Body of pancreas (tissue), 4 donors: ENCODE measurements at regions not wholly inside any gene's neighbourhood (a gene's known extent, or its start where the extent isn't known, plus 50 kb on each side); places are given as distances from the start of the nearest gene placed in this dataset.

Experiments
- ATAC-seq: fragments of 150-250 bp; one replicate; pipeline ENCODE4 v1.9.1; 2016
- DNase-seq, 4 donors: peaks; one replicate each; pipeline ENCODE4 v3.0.0-alpha.2; 2019
- H3K27ac ChIP-seq, 4 donors: fragments of 200-600 bp; sonication (generic); 1 replicate in 3 of 4; 2 replicates in 1 of 4; pipeline versions ENCODE4 v1.5.1 to v1.6.1; 2016 to 2019; ENCODE audit warnings: mild to moderate bottlenecking in 1 of 4, mixed read lengths in 1 of 4, moderate library complexity in 1 of 4
- H3K27me3 ChIP-seq, 2 donors: fragments of 200-600 bp; sonication (generic); one replicate each; pipeline ENCODE4 v1.6.0; 2016; ENCODE audit warnings: mild to moderate bottlenecking in 1 of 2
- H3K36me3 ChIP-seq, 2 donors: fragments of 200-600 bp; sonication (generic); replicated peaks in 1 of 2; 2 replicates each; pipeline ENCODE4 v1.5.1; 2016; ENCODE audit warnings: low read depth in 2 of 2; ENCODE audit not compliant: insufficient read depth in 1 of 2
- H3K4me1 ChIP-seq: fragments of 200-600 bp; sonication (generic); one replicate; pipeline ENCODE4 v1.6.0; 2016
- H3K4me3 ChIP-seq, 2 donors: fragments of 200-600 bp; sonication (generic); 1 replicate in 1 of 2; 2 replicates in 1 of 2; pipeline ENCODE4 v1.5.1; 2016 to 2019
- H3K9me3 ChIP-seq, 3 donors: fragments of 200-600 bp; sonication (generic); 1 replicate in 2 of 3; 2 replicates in 1 of 3; pipeline ENCODE4 v1.5.1; 2016
- POLR2A ChIP-seq, 3 donors: fragments of 450-650 bp; IDR thresholded peaks; one replicate each; pipeline ENCODE4 v1.6.1; 2016; ENCODE audit warnings: antibody characterized with exemption in 3 of 3, mild to moderate bottlenecking in 2 of 3
- WGBS, 2 donors: methylation state at CpG; one replicate each; pipeline ENCODE4 v1.1.5; 2017; 5-methylcytosine and 5-hydroxymethylcytosine counted together
- intact Hi-C: fragments of 100-400 bp; cut with DNase I; formaldehyde crosslinking; loops from one replicate; pipeline ENCODE4 v1.15.1; 2023
- TF ChIP-seq, protein P1 (sequence below), 7 experiments: fragments of 450-650 bp in 4 of 7; fragments of 200-600 bp in 3 of 7; sonication (generic) in 3 of 7; IDR thresholded peaks; one replicate each; pipeline ENCODE4 v1.5.1; 2016 to 2019; ENCODE audit warnings: antibody characterized with exemption in 7 of 7

DNA sequence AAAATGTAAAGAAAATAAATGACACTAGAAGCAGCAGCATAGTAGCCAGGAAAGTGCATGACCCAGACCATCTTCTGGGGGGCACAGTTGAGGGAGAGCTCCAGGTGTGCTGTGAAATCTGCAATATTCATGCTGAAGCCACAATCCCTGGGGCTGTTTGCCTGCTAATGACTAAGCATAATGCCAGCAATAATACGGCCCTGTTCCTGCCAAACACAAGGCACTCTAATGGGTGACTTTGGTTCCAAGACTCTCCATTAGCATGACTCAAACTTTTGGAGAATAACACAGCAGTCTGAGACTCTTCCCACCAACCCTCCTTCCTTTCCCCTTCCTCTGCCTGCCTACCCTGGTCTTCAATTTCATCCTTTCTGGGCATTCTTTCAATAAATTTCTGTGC is 77.9 kb upstream of the DOCK10 start:
- WGBS, 2 donors: 30 to 47% methylated on average over 1 of the region's 1 CpG
- intact Hi-C loops: loop anchor here (5.0 kb wide), 1 partner anchor 542 kb away; no protein-coding TSS in a partner anchor
- H3K36me3 ChIP-seq: no peaks in the 10 kb centered on the region
- no peak overlapping the region for H3K27ac ChIP-seq
- TF ChIP-seq, protein P1, sequence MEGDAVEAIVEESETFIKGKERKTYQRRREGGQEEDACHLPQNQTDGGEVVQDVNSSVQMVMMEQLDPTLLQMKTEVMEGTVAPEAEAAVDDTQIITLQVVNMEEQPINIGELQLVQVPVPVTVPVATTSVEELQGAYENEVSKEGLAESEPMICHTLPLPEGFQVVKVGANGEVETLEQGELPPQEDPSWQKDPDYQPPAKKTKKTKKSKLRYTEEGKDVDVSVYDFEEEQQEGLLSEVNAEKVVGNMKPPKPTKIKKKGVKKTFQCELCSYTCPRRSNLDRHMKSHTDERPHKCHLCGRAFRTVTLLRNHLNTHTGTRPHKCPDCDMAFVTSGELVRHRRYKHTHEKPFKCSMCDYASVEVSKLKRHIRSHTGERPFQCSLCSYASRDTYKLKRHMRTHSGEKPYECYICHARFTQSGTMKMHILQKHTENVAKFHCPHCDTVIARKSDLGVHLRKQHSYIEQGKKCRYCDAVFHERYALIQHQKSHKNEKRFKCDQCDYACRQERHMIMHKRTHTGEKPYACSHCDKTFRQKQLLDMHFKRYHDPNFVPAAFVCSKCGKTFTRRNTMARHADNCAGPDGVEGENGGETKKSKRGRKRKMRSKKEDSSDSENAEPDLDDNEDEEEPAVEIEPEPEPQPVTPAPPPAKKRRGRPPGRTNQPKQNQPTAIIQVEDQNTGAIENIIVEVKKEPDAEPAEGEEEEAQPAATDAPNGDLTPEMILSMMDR (IDR thresholded peaks at IDR 0.05): no peak
- no peak for TF ChIP-seq POLR2A (IDR thresholded peaks at IDR 0.05)
- no peak overlapping the region for H3K4me3 ChIP-seq
- DNase-seq (no peak), ATAC-seq (no peak)
- H3K9me3 ChIP-seq: no peaks in the 10 kb centered on the region
- no peaks in the 10 kb centered on the region for H3K27me3 ChIP-seq
- peaks cover 11% of the 10 kb centered on the region for H3K4me1 ChIP-seq

DNA sequence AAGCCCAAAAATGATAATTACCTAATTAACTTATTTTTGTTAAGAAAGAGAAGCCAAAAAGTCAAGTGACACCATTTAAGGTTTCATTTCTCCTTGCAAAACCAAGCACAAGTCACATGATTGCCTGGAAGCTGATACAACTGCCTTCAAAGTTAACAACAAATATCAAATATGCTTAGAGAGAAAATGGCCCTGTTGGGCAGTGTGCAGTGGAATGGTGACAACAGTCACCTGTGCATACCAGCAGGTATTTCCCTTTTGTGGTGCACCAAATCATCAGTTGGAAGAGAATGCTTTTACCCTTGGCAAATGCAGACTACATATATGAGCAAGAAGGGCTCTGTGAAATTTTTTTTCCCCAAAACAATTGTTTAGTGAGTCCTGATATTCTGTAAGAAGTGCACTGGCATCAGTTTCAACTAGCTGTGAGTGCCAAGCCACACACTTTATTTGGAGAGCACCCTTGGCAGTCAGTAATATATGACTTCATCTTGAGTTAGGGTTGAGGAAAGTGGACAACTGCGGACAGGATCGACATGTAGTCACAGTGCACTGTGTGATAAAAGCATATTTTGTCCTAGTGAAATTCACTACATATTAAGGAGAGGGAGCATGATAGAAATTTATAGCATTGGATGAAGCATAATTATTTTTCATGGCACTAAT is 74.9 kb upstream of the DOCK10 start:
- WGBS, 2 donors: 77 to 81% methylated on average over 2 of the region's 2 CpGs
- TF ChIP-seq, protein P1 (IDR thresholded peaks at IDR 0.05): no peak
- no peak for TF ChIP-seq POLR2A (IDR thresholded peaks at IDR 0.05)

DNA sequence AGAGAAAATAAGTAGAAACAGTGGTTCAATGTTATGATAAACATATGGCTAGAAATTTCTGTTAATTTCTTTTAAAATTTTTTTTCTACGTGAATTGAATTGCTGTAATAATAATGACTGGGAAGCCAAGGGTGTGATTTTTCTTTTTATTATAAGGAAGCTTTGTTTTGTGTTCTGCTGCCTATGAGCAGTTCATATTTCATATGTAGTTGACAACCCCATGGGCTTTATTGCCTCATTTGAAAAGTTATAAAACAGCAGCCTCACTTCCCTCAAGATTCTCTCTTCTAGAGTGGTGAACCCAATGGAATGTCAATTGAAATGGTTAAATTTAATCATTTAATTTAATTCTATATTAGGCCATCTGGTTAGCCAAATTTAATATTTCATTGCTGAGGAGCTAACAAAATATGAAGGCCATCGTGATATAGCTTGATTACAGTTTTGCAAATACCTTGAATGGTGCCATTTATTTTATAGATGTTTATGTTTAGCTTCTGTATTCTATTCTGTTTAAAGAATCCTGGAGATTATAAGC is 72.6 kb upstream of the DOCK10 start:
- H3K27me3 ChIP-seq: no peaks in the 10 kb centered on the region
- H3K36me3 ChIP-seq: no peaks in the 10 kb centered on the region
- H3K4me1 ChIP-seq: no peaks in the 10 kb centered on the region
- no peaks in the 10 kb centered on the region for H3K9me3 ChIP-seq
- ATAC-seq (no peak), DNase-seq (no peak)
- 82 to 92% methylated on average over 2 of the region's 2 CpGs for WGBS, 2 donors
- no peak overlapping the region for H3K27ac ChIP-seq
- TF ChIP-seq, protein P1 (IDR thresholded peaks at IDR 0.05): no peak
- no peak for TF ChIP-seq POLR2A (IDR thresholded peaks at IDR 0.05)
- H3K4me3 ChIP-seq: no peak overlapping the region
- intact Hi-C loops: no loop called here

More for the DNA sequence above, 74.9 kb upstream of the DOCK10 start:
- no peak overlapping the region for H3K27ac ChIP-seq
- H3K4me3 ChIP-seq: no peak overlapping the region
- ATAC-seq (no peak), DNase-seq (no peak)
- no peaks in the 10 kb centered on the region for H3K9me3 ChIP-seq
- H3K27me3 ChIP-seq: no peaks in the 10 kb centered on the region
- intact Hi-C loops: no loop called here
- H3K36me3 ChIP-seq: no peaks in the 10 kb centered on the region
- no peaks in the 10 kb centered on the region for H3K4me1 ChIP-seq

DNA sequence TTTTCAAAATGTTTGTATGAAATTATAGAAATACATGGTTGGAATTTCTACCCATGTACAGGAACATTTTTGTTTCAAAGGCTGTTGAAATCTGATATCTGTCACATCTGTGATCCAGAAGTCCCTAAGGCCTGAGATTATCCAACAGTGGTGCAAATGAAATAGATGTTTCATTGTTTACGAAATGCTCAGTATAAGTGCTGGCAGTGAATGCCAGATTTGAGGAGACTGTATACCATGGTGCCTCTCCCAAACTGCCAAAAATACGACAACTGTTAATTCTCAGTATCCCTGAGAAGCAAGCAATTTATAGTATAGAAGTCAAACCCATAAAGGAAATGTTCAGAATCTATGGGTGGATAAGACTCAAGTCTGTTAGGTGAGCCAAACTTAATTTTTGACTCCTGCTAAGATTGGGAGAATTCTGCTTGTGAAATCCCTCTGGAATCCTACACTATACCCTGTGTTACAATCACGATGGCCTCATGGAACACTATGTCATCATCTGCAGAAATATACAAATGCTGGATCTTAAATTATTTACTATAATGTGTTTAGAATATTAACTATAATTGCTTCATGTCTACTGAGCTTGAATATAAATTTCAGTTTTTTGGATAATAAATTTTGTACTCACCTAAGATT is 71.2 kb upstream of the DOCK10 start:
- Histone ChIP-seq H3K36me3 (no peaks in the 10 kb centered on the region), H3K27ac (no peak overlapping the region), H3K9me3 (no peaks in the 10 kb centered on the region), H3K4me3 (no peak overlapping the region), H3K27me3 (no peaks in the 10 kb centered on the region), H3K4me1 (no peaks in the 10 kb centered on the region)
- ATAC-seq: no peak
- intact Hi-C loops: no loop called here
- no peak for TF ChIP-seq POLR2A (IDR thresholded peaks at IDR 0.05)
- TF ChIP-seq, protein P1 (IDR thresholded peaks at IDR 0.05): no peak
- no peak for DNase-seq
- WGBS, 2 donors: 72 to 92% methylated on average over 3 of the region's 3 CpGs
